GM12873 (cell line): ENCODE measurements at regions not wholly inside any gene's neighbourhood (a gene's known extent, or its start where the extent isn't known, plus 50 kb on each side); places are given as distances from the start of the nearest gene placed in this dataset.

Experiments used
- CTCF ChIP-seq: IDR thresholded peaks from 2 replicates; pipeline ENCODE4 v1.5.1; 2012; ENCODE audit warnings: low read depth, mild to moderate bottlenecking, moderate library complexity, low read length, control low read depth; ENCODE audit not compliant: insufficient read depth; ENCODE audit errors: missing control alignments

- no peak for TF ChIP-seq CTCF
Measured at GRCh38 chr5:111668477-111669414, 88.2 kb downstream of the NREP start.

- TF ChIP-seq CTCF, result no peak
Measured at GRCh38 chr5:111667128-111667736, 89.8 kb downstream of the NREP start.

GRCh38 chr5:111656580-111656979, 100.4 kb downstream of the NREP start:
- TF ChIP-seq CTCF, result no peak

GRCh38 chr5:111655169-111655924, 101.6 kb downstream of the NREP start:
- TF ChIP-seq CTCF, result no peak

GRCh38 chr5:111653408-111653807, 103.6 kb downstream of the NREP start:
- no peak for TF ChIP-seq CTCF

- no peak for TF ChIP-seq CTCF
Measured at GRCh38 chr5:111649516-111649915, 107.5 kb downstream of the NREP start.
